ENCODE measurements at regions not wholly inside any gene's neighbourhood (a gene's known extent, or its start where the extent isn't known, plus 50 kb on each side); places are given as distances from the start of the nearest gene placed in this dataset.

DNA sequence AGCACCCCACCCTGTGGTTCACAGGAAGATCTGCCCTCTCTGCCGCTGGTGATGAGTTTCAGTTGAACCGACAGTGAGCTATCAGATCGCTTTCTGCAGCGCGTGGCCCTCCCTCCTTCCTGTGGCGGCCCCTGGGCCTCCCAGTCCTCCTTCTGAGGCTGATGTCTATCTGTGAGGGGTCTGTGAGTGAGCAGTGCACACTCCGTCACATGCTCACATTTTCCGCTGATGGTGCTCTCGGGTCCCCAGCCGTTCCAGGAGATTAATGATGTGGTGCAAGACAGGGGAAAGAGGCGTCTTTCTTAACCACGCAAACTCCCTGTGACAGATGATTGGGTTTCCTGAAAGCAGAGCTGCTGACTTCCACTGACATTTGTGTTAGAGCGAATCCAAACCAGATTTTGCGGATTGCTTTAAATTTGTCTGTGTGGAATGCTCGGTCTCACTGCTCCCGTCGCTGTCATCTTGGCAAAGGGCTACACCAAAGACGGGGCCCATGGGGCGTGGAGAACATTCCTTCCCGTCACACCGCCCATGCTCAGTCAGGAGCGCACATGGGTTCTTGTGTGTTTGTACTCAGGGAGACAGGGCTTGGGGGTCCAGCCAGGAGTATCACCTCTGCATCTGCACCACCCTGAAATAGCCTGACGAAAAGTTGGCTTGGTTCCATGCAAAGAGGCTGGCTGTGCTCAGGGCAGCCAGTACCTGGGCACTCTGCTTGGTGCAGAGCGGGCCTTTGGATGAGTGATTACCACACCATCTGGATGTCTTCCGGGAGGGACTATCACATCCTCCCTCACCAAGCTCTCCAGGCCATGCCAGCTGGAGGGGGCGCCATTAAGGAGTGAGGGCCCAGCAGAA is 154.7 kb upstream of the HS6ST1 start:
- no peak for DNase-seq (ENCODE audit: low read depth)

DNA sequence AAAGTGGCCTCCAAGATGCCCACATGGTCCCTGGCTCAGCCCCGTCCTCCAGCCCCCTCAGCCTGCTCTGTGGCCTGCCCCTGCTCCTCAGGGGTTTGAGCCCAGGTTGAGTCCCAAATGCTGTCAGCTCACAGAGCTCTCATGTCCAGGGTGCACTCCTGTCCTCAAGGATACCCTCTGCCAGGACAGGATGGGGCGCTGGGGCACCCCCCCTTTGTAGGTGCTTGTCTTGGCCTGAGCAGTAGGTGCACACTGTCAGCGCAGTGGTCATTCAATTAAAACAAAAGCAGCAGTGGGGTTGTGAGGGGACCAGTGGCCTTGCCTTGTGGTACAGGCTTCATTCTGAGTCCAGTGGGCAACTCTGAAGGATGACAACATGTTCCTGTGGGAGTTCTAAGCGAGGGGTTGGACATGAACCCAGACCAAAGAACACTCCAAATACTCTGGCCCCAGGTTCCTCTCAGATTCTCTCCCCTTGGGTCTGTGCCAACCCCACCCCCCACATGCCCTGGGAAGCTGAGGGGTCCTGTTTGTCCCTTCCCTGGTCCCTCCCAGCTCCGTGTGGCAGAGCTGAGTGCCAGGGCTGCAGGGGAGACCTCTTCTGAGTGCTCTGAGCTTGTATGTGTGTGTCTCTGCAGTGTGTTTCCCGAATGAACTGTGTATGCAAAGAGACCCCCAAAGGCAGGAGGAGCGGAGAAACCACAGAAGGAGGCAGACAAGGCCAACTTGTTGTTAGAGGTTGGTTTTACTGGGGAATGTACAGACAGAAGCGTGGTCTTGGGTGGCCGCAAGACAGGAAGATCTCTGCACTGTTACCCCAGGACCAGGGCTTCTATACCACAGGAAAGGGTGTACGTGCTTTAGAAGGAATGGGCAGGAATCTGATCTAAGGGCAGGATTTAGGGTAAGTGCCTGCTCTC is 155.6 kb upstream of the HS6ST1 start:
- DNase-seq (ENCODE audit: low read depth) = no peak

DNA sequence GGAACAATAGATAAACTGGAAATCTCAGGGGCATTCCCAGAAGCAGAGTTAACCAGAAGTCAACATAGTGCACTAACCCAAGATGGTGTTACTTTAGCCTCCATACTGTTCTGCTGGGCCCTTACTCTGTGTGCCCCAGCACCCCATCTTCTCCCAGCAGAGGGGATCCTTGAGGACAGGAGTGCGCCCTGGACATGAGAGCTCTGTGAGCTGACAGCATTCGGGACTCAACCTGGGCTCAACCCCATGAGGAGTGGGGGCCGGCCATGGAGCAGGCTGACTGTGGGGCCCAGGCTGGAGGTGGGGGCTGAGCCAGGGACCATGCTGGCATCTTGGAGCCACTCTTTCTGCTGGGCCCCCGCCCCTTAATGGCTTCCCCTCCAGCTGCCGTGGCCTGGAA is 156.3 kb upstream of the HS6ST1 start:
- no peak for DNase-seq (ENCODE audit: low read depth)

DNA sequence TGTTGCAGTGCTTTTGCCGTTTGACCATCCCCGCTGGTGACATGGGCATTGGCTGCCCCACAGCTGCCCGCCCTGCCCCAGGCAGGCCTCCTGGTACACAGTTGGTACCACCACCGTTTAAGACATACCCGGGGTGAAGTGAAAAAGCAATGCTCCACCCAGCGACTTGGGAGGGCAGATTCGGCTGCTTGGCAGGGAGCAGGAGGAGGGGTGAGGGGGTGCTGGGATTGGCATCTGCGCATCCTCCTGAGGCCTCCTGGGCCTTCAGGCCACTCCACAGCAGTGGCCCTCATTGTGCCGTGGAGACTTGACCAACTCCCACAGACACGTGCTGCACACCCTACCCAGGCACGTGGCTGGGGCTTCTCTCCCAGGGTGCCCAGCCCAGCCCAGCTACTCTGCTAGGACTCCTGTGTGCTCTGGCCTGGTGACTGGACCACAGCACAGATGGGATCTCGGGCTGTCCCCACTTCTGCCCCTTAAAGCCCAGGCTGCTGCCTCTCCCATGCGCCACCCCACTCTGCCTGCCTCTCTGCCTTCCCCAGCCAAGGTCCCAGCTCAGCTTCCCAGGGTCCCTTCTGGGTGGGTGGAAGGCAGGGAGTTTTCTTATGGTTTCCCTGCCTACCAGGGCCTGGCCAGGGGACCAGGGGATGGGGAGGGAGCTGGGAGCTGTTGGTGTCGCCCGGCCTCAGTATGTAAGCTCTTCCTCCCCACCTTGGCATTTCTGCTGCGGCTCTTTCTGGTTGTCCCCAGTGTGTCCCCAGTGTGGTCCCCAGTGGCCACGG is 157.0 kb upstream of the HS6ST1 start:
- DNase-seq (ENCODE audit: low read depth) = no peak

DNA sequence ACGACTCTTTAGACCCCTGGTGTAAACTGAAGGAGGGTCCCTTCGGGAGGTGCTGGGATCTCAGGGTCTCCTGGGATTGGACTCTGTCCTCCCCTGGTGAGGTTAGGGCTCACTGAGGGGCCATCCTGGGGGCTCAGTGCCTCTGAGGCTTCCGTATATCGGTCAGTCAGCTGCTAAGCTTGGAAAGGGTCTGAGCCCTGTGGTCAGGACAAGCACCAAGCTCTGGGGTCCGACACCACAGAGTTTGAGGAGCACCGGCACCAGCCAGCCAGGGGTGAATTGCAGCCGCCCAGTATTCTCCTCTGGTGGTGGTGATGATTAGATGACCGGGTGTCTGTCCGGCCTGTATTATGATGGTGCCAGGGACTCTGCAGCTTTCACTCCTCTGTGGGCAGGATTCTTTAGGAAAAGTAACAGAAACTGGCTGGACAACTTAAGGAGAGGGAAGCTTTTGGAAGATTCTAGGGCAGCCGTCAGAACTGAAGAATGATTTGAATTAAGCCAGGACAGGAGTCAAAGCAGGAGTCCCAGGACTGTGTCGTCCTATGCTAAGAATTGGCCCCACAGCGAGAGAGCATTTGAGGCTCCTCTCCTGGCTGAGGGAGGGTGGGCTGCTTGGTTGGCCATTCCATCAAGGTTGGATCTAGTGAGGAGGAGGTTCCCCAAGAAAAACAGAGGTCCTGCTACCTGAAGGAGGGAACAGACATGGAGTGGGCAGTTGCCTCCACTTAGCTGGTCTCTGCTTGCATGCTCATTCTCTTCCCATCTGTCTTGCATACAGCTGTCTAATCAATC is 158.6 kb upstream of the HS6ST1 start:
- no peak for DNase-seq (ENCODE audit: low read depth)

DNA sequence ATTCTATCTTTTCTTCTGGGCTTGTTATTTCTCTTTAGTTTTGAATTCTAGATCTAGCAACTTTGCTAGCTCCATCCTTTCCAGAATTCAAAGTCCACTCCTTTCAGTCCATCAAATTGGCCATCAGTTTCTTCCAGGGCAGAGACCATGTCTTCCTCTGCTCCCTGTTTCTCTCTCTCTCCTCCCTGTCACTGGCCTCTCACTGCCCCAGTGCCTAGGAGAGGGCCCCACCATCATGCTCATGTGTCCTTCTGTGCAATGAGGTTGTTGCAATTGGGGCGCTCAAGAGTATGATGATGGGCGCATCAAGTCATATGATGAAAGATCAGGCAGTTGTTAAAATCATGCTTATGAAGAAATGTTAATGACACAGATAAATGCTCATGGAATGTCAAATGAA is 159.2 kb upstream of the HS6ST1 start:
- DNase-seq (ENCODE audit: low read depth) = no peak

DNA sequence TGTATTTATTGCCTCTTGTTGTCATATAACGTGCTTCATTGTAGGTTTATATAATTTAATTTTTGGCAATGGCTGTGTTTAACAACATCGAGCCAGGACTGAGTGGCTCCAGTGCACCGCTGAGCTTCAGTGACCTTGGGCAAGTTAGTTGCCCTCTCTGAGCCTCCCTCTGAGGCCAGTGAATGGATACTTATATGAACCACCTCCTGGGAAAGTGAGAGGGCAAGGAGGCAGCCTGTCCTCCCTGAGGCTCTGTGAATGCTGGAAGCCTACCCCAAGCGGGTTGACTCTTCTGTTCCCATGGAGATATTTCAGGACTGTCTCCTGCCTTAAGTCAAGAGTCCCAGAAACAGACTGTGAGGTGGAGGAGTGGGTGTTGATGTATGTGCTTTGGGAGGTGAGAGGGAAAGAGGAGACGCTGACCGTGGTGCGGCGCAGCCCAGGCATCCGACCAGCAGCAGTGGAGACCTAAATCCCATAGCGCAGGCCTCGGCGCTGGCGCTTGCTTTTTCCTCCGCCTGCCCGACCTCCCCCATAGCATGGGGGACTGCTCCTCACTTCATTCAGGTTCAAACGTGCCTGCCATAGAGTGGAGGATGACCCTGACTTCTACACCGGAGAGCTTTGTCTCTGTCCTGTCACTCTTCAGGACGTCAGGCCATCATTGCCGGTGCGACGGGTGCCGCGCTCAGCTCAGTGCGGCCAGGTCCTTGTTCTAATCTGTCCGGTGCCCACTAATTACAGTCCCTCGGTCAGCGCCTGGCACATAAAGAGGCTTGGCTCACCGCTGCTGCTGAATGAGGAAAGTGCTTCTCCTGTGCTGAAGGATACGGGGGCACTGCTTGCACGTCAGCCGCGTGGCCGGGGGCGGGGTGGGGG is 167.3 kb upstream of the HS6ST1 start:
- DNase-seq (ENCODE audit: low read depth) = no peak

DNA sequence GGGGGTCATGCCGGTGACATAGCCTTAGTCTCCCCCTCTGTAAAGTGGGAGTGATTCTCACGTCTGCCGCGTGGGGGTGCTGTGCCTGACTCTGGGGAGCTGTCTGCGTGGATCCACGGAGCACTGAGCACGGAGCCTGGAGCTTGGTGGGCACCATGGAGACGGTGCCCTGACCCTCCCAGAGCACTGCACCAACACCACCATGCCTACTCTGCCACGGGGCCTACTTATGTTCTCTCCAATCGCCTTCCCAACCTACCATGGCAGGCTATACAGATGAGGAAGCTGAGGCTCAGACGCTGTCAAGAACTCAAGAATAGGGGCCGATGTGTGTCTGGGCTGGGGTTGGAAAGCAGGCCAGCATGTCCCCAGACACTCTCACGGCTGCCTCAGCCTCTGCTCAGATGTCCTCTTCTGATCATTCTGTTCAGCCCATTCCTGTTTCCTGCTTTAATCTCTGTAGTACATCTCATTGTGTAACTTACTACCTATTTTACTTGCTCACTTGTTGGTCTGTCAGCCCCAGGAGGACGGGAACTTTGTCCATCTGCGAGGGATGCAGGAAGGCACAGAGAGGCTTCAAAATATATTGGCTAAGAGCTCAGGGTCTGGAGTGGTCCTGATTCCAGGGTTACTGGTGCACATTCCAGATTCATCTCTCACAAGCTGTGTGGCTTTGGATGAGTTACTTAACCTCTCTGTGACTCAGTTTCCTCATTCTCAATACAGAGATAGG is 168.1 kb upstream of the HS6ST1 start:
- no peak for DNase-seq (ENCODE audit: low read depth)

DNA sequence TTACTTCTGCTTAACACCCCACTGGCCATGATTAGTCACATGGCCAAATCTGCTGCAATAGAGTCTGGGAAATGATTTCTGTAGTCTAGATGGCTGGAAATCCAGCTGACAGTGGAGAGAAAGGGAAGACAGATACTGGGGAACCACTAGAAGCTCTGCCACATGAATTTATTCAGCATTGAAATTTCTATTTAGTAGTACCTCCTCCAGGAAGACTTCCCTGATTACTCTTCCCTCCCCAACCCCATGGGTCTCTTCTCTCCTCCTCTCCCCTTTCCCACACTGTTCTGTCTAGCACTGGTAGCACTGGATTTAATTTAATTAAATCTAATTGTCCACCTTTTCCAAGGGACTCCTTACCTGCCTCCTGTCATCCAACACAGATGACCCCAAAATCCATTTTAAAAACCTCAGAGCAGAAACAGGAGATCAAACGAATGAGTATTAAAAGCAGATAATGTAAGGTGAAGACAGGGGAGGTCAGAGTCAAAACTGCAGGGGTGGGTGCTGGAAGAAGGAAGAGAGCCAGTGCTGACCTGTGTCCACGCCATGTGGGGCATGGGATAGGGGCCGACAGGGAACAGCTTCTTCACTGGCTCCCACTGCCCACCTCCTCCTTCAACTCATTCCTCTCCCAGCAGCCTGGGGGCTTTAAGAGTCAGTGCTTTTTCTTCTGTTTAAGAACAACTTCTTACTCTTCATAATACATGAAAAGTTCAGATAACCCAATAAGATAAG is 169.2 kb upstream of the HS6ST1 start:
- no peak for DNase-seq (ENCODE audit: low read depth)

DNA sequence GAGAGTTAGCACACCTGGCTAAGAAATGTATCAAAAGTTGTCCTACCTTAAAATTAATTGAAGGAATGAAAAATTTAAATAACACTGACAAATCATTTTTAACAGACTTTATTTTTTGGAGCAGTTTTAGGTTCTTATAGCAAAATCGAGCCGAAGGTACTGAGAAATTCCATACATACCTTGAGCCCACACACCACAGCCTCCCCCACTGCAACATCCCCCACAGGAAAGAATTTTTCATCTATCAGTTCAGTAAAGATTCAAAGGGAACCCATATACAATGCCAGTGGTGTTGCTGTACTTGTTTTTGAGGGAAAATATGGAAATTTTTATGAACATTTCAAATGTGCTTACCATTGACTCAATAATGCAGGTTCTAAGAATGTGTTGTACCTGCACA is 169.8 kb upstream of the HS6ST1 start:
- DNase-seq (ENCODE audit: low read depth) = no peak

DNA sequence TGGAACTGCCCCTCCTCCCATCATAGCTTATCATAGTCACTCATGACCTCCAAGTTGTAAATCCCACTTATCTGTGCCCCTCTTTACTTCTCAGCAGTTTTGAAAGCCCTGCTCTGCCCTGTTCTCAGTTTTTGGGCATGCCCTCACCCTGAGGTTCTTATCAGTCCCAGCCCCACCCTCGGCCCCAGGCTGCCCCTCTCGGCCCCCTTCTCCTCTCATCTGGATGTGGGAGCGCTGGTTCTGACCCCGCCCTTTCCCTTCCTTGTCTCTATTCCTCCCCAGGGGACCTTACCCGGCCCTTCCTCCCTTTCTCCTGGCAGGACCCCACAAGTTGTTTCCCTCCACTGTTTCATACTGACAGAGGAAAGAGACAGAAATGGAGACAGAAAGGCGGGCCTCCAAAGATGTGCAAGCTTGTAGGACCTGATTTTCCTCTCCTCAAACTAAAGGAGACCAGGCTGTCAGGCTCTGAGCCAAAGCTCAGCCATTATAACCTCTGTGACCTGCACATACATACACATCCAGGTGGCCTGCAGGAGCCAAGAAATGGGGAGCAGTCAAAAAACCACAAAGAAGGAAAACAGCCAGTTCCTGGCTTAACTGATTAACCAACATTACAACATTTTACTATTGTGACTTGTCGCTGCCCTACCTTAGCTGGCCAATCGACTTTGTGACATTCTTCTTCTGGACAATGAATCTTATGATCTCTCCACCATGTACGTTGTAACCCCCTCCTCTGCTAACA is 171.0 kb upstream of the HS6ST1 start:
- DNase-seq (ENCODE audit: low read depth) = no peak

DNA sequence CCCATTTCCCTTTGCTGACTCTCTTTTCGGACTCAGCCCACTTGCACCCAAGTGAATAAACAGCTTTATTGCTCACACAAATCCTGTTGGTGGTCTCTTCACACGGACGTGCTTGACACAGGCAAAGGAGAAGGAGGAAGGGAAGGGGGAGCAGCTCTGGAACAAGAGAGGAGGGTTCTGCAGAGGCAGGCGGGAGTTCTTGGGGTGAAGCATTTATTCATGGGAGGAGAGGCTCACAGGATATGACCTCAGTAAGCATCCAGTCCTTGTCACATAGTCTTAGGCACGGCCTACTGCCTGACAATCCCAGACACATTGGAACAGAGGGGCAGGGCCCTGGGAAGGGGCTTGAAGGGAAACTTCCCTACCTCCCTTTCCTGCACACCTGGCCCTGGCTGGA is 171.7 kb upstream of the HS6ST1 start:
- no peak for DNase-seq (ENCODE audit: low read depth)

DNA sequence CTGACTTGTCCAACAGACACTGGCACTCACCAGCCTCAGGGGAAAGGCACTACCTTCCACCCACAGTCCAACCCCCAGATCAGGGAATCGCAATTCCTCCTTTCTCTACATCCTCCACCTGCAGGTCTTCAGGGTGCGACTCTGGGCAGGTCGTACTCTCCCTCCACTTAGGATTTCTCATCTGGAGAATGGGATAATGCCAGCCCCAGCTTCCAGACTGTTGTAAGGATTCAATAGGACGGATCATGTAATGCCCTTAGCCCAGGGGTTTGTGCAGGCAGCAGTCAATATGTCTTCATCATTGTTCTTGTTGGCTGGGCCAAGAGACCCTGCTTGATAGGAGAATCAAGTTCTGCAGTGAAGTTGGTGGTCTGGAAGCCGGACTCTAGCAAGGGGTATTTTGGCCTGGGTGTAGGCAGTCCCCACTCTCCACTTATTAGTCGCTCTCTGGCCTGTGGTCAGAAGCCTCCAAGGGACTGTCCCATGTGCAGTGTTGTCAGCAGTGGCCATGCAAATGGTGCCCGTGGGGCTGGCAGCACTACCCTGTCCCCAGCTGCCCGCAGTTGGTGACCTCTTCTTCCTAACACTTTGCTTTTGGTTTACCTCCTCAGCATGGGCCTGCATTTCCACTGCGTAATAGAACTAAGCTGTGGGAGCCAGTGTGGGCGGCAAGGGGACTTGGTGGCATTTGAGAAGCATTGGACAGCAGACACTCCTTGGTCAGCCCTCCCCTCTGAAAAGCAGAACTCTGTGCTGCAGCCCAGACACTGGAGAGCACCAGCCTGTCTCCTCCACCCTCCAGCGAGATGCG is 172.4 kb upstream of the HS6ST1 start:
- no peak for DNase-seq (ENCODE audit: low read depth)

DNA sequence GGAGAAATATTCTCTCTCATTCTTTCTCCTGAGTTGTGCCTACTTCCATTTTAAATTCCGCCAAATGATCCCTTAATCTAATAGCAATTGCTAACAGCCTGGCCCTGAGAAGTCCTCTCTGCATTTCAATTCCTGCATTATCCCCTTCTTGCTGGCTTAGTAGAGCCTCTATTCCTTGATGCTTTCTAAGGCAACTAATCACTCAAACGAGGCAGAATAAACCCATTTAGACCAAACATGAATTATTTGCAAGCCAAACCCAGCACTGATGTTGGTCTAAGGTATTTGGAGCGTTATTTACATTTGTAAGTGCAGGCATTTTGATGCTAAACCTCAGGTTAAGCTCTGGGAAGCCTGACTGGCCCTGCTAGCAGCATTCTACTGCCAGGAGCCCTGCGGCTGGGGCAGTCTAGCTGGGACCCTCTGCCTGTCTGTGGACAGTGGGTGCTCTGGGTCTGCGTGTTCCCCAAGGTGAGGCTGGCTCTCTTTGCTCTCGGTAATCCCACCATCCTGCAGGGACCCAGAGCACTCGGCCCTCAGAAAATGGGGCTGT is 173.1 kb upstream of the HS6ST1 start:
- DNase-seq (ENCODE audit: low read depth) = no peak

DNA sequence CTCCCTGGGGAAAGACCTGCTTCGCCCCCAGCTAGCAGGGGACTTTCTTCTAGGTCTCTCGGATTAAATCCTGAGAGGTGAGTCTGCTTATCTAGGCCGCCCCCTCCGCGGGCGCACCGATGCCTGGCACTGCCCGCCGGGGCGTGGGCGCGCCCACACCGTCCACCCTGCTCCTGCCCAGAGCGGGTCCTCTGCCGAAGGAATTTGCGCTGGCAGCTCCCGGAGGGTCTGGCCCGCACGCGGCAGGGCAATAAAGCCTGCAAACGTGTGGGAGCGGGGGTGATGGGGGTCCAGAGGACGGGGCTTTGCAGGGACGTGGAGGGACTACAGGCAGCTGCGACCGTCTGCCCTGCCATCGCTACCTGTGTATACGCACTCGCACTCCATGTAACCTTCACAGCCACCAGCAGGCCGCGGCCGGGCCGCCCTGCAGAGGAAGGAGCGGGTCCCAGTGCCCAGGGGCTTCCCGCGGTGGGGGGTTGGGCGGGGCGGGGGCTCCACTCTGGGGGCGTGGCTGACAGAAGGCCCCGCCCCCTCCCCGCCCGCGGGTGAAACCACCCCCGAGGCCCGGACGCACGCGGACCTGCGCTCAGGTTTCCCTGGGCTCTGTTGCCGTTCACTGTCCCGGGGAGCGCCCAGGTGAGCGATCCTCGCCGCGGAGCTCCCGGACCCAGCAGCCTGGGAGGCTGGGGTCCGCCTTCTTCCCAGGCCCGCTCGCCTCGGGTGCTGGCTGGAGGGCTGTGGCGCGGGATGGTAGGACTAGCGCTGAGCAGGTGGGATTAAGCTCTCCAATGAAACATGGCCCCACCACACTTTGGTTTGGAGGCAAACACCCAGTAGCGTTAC is 174.5 kb upstream of the HS6ST1 start:
- no peak for DNase-seq (ENCODE audit: low read depth)

DNA sequence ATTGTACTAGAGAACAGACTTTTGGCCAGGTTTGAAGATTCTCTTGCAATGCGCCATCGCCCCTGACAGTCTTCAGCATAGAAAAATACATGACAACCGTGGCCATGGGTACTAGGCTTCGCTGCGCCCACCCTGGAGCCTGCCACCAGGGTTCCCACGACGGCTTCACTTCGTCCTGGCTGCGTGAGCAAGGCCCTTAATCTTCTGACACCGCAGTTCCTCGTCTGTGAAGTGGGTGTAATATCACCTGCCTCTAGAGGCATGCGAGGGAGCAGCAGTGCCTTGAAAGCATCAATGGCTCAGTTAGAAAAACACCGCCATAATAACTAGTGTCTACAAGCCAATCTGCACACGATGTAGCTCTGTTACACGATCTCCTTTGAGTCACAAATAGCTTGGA is 175.2 kb upstream of the HS6ST1 start:
- no peak for DNase-seq (ENCODE audit: low read depth)
